Activated CD4-positive, alpha-beta T cell treated with anti-CD3 and anti-CD28 coated beads for 48 hours (primary cell): ENCODE measurements at regions not wholly inside any gene's neighbourhood (a gene's known extent, or its start where the extent isn't known, plus 50 kb on each side); places are given as distances from the start of the nearest gene placed in this dataset.

Experiments
- DNase-seq: peaks from one replicate; pipeline ENCODE4 v3.0.0-alpha.2; 2020

DNA sequence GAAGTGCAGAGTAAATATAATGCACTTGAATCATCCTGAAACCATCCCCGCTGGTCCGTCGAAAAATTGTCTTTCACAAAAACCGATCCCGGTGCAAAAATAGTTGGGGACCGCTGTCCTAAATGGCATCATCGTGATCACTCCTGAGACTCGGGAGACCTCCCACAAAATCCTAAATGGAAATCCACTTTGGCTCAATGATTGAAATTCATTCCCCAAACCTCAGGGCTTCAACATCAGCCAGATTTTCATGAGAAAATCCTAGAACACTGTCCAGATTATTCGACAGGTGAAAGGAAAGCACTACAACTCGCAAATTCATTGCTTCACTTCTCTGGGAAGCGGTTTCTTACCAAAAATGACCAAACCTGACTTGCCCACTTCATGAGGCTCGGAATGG is 335.3 kb upstream of the ZNF507 start:
- DNase-seq: no peak

- DNase-seq: no peak
Measured at GRCh38 chr19:32012206-32012605, 333.2 kb upstream of the ZNF507 start.

GRCh38 chr19:32012886-32013631 is 332.4 kb upstream of the ZNF507 start:
- DNase-seq: no peak

- DNase-seq: no peak
Measured at GRCh38 chr19:32017176-32017953, 328.0 kb upstream of the ZNF507 start.

- DNase-seq: no peak
Measured at GRCh38 chr19:32018014-32018413, 327.4 kb upstream of the ZNF507 start.

GRCh38 chr19:32020538-32020937 is 324.9 kb upstream of the ZNF507 start:
- DNase-seq: no peak

DNA sequence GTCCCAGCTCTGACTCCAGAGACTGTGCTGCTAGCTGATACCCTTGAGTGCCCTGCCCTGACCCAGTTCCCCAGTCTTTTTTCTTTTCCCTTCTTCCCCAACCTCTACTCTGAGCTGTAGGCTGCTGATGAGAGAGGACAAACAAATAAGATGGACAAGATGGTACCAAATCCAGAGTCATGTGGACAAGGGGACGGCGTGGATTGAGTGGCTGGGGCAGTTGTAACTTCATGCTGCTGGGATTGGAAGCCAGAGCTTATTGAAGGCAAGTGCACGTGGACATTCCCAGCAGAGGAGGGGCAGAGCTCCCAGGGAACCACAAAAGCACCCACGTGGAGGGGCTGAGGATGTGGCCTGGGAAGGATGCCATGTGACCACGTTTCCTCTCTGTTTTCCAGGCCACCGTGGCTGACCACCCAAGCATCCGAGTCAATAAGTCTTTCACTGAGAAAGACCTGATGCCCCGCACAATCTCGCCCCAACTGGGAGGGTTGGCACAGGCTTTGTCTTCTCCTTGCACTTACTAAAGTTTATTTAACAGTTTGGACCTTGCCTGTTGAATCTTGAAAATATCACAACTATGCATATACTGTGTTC is 323.3 kb upstream of the ZNF507 start:
- no peak for DNase-seq

DNA sequence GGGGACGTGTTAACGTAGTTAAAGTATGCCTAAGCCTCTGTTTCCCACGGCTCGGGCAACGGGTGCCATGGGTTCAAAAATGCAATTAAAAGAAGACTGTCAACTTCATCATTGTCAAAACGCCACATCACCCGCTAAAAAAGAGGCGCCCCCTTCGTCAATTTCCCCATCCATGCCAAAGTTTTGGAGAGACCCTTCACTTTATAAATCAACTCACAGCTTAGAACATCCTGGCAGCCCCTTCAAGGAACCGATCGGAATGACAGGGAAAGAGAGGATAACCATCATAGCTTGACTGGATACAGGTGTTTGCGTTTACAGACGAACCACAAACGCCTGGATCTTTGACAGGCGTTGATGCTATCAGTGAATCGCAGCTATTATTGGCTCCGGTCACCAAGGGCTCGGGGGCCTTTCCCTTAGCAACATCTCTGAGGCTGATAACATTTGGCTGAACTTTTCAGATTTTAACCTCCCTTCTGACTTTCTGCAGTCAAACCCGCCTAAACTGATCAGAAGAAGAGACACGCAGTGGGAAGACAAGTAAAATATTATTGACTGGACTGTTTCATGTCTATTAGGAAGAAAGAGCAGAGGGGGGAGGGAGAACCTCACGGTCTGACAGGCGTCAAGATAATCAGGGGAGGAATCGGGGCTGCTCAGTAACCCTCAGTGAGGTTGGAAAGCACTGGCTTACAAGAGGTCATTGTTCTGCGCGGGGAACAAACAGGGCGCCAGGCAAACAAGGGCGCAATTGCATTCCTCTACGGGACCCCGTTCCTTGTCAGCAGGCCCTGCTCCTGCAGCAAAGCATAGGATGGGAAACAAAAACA is 322.5 kb upstream of the ZNF507 start:
- no peak for DNase-seq

GRCh38 chr19:32023564-32023832 is 321.9 kb upstream of the ZNF507 start:
- no peak for DNase-seq

GRCh38 chr19:32029235-32029634 is 316.2 kb upstream of the ZNF507 start:
- DNase-seq: no peak

- no peak for DNase-seq
Measured at GRCh38 chr19:32032561-32032960, 312.8 kb upstream of the ZNF507 start.

DNA sequence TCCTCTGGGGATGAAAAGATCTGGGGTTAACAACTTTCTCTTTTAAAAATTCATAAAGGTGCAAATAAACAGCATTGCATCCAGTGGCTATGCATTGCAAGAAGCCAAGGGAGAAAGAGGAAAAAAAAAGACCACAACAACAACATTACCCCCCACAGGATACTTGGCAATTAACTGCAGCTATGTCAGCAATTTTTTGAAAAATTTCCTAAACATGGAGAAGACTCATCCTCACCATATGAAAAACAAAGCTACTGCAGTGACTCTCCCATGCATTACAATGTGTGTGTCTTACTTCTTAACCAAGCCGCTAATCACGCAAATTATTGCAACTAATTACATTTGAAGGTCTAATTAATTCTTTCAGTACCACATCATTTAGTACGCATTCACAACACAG is 309.8 kb upstream of the ZNF507 start:
- no peak for DNase-seq

DNA sequence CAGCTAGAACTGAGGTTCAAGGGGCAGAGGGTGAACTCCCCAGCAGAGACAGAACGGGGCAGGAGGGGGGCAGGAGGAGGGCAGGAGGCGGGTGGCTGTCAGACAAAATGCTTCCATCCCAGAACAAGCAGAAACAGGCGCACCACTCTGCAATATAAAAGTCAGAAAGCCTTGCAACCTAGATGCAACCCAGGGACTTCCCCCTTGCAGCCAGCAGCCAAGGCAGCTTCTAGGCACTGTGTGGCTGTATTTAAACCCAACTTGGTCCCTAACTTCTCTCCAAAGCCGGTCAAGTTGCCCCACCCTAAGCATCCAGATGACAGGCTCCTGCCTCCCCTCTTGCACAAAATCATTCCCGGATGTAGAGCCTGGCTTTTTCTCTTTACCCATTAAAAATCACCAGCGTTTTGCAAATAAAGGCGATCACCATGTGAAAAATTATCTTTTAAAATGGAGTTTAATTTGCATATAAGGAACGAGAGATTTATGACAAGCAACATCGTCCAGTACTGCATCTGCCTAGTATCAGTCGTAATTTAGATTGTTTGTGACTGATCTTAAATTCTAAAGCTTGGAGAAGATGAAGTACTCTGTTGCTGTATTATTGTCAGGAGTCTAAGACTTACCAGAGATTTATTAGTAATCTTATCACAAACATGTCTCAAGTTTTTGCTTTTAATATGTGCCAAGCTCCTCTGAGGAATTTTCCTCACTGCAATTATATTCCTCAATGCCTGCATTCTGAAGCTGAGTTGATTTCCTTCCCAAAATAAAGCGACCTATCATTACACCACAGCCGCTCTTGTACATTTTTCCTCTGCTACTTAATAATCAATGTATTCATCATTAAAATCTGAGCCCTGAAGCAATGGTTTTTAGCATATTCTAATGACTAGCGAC is 307.1 kb upstream of the ZNF507 start:
- DNase-seq: no peak

DNA sequence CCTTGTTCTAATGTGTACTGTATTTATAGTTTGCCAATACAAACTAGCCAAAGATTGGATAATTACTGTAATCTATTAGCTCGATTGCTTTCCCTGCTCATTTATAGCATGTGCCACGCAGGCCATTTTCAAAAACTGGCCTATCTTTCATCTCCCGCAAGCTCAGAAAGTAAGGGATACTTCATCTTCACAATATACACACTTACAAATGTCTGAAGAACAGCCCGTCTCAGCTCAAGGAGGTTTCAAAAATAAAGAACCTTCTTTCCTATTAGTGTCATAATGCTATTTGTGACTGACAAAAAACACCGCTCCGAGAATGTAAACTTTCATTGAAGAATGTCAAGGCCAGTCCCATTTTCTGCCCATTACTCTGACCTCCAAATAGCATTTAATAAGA is 306.4 kb upstream of the ZNF507 start:
- no peak for DNase-seq

DNA sequence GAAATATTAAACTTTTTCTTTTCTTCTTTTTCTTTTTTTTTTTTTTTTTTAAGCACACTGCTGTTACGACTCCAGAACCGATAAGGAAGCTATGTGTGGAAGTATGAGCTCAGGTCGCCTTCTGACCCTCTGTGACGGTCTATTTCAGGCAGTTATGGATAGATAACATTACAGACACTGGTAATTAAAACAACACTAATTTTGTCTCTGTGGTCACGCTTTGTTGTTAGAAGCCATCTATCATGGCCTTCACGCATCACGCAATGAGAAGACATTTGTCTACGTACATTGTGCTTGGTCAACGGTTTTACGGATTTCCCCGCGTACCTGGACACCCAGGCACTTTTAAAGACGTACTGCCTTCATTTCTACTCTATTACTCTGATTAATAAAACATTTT is 306.0 kb upstream of the ZNF507 start:
- DNase-seq: no peak

DNA sequence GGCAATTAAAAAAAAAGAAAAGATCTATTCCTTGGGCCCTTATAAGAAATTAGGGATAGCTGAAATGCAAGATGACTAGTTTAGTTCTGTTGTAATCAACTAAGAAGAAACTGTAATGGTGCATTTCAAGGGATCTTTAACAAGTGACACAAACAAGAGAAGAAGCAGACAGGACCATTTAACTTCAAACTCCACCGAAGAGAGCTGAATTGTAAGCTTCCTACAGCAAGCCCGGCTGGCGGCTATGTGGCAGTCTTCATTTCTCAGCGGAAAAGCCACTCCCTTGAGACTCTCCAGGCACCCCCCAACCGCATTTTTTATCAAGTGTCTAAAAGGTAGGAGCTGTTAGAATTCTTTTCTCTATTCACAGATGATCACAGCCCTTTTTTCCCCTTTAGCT is 305.2 kb upstream of the ZNF507 start:
- no peak for DNase-seq

GRCh38 chr19:32041681-32042292 is 303.6 kb upstream of the ZNF507 start:
- peak; percentile 60 for DNase-seq

- no peak for DNase-seq
Measured at GRCh38 chr19:32047788-32048187, 297.6 kb upstream of the ZNF507 start.

DNA sequence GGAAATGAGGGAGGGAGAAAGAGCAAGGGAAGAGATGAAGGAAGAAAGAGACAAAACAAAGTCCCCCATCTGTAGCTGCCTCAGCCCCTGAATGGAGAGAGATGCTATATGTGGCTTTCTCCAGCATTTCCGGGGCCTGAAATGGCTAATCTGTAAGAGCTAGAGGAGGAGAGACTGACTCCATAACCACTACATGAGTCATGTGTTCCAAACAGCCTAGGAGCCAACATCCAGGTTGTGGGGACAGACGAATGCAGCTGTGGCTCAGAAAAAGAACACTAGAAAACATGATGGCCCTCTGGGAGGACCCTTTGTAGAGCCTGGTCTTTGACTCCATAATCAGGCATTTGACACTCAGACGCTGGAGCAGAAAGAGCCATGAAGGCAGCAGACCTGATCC is 292.0 kb upstream of the ZNF507 start:
- no peak for DNase-seq

- no peak for DNase-seq
Measured at GRCh38 chr19:32053861-32054260, 291.5 kb upstream of the ZNF507 start.

GRCh38 chr19:32058131-32058530 is 287.3 kb upstream of the ZNF507 start:
- no peak for DNase-seq

DNA sequence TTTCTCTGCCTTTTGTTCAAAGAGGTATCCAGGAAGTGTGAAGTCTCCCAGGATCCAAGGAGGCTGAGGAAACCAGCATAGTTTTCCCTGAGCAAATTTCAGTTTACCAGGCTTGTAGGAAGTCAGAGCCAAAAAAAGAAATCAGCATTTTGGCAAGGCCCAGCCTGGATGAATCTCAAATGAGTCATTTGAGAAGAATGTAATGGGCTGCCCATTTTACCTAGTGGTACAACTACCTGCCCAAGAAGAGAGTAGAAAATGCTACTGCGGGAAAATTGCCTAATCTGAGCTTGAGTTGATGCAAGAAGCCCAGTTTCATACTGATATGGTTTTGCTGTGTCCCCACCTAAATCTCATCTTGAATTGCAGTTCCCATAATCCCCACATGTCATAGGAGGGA is 284.1 kb upstream of the ZNF507 start:
- no peak for DNase-seq
